ENCODE measurements at regions not wholly inside any gene's neighbourhood (a gene's known extent, or its start where the extent isn't known, plus 50 kb on each side); places are given as distances from the start of the nearest gene placed in this dataset.

DNA sequence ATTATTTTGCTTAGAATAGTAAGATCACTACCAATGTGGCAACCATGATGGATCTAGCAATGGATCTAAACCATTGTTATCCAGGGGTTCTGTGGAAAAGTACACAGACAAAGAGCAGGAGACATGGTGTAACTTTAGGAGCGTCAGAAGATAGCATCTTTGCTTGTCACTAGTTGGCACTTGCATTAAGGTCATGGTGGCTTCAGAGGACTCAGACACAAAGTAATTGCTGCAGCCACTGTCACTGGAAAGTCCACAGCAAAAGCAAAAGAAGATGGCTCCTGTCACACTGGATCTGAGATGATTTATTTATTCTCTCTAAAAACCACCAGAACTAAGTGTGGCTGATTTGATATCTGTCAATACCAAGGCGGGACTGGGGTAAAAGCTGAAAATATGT, 93.3 kb upstream of the PCDH20 start:
- TF ChIP-seq, protein P1, sequence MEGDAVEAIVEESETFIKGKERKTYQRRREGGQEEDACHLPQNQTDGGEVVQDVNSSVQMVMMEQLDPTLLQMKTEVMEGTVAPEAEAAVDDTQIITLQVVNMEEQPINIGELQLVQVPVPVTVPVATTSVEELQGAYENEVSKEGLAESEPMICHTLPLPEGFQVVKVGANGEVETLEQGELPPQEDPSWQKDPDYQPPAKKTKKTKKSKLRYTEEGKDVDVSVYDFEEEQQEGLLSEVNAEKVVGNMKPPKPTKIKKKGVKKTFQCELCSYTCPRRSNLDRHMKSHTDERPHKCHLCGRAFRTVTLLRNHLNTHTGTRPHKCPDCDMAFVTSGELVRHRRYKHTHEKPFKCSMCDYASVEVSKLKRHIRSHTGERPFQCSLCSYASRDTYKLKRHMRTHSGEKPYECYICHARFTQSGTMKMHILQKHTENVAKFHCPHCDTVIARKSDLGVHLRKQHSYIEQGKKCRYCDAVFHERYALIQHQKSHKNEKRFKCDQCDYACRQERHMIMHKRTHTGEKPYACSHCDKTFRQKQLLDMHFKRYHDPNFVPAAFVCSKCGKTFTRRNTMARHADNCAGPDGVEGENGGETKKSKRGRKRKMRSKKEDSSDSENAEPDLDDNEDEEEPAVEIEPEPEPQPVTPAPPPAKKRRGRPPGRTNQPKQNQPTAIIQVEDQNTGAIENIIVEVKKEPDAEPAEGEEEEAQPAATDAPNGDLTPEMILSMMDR (IDR thresholded peaks at IDR 0.05) = no peak
- TF ChIP-seq POLR2A (IDR thresholded peaks at IDR 0.05) (no peak), EP300 (IDR thresholded peaks at IDR 0.05) (no peak)

All from ovary (tissue), 3 donors.